Peyer's patch (tissue), 4 donors: ENCODE measurements at regions not wholly inside any gene's neighbourhood (a gene's known extent, or its start where the extent isn't known, plus 50 kb on each side); places are given as distances from the start of the nearest gene placed in this dataset.

ENCODE experiments used
- DNase-seq, 3 donors: peaks; one replicate each; pipeline ENCODE4 v3.0.0-alpha.2; 2017 to 2019
- H3K27ac ChIP-seq, 4 donors: fragments of 200-600 bp; sonication (generic); one replicate each; pipeline ENCODE4 v1.5.1; 2016 to 2019
- H3K27me3 ChIP-seq, 2 donors: fragments of 200-600 bp; sonication (generic); one replicate each; pipeline ENCODE4 v1.5.1; 2019
- H3K36me3 ChIP-seq, 3 donors: fragments of 200-600 bp; sonication (generic); one replicate each; pipeline ENCODE4 v1.5.1; 2016 to 2019
- H3K4me1 ChIP-seq, 4 donors: fragments of 200-600 bp; sonication (generic); one replicate each; pipeline ENCODE4 v1.5.1; 2016 to 2019
- H3K4me3 ChIP-seq, 4 donors: fragments of 200-600 bp; sonication (generic); 1 replicate in 3 of 4; 2 replicates in 1 of 4; pipeline ENCODE4 v1.5.1; 2016 to 2019; ENCODE audit warnings: mild to moderate bottlenecking in 1 of 4
- H3K9me3 ChIP-seq, 4 donors: fragments of 200-600 bp; sonication (generic); one replicate each; pipeline ENCODE4 v1.5.1; 2016 to 2019; ENCODE audit warnings: mild to moderate bottlenecking in 1 of 4
- POLR2A ChIP-seq, 2 donors: fragments of 450-650 bp; IDR thresholded peaks; one replicate each; pipeline ENCODE4 v1.5.1; 2017; ENCODE audit warnings: antibody characterized with exemption in 2 of 2, mild to moderate bottlenecking in 2 of 2, moderate library complexity in 2 of 2
- TF ChIP-seq, protein P1 (sequence below), 6 experiments: fragments of 450-650 bp in 4 of 6; fragments of 200-600 bp in 2 of 6; sonication (generic) in 1 of 6; IDR thresholded peaks; one replicate each; pipeline ENCODE4 v1.5.1; 2017 to 2019; ENCODE audit warnings: antibody characterized with exemption in 6 of 6, mild to moderate bottlenecking in 3 of 6, moderate library complexity in 1 of 6

GRCh38 chr7:131845573-131846314 lies 289.3 kb upstream of the PODXL start:
- no peak for TF ChIP-seq POLR2A (IDR thresholded peaks at IDR 0.05)
- TF ChIP-seq, protein P1, sequence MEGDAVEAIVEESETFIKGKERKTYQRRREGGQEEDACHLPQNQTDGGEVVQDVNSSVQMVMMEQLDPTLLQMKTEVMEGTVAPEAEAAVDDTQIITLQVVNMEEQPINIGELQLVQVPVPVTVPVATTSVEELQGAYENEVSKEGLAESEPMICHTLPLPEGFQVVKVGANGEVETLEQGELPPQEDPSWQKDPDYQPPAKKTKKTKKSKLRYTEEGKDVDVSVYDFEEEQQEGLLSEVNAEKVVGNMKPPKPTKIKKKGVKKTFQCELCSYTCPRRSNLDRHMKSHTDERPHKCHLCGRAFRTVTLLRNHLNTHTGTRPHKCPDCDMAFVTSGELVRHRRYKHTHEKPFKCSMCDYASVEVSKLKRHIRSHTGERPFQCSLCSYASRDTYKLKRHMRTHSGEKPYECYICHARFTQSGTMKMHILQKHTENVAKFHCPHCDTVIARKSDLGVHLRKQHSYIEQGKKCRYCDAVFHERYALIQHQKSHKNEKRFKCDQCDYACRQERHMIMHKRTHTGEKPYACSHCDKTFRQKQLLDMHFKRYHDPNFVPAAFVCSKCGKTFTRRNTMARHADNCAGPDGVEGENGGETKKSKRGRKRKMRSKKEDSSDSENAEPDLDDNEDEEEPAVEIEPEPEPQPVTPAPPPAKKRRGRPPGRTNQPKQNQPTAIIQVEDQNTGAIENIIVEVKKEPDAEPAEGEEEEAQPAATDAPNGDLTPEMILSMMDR (IDR thresholded peaks at IDR 0.05), result no peak
- peaks cover 0 to 9% (median 0%) of the 10 kb centered on the region in 4 donors for H3K4me1 ChIP-seq
- no peak for DNase-seq
- no peak overlapping the region for H3K4me3 ChIP-seq
- no peaks in the 10 kb centered on the region for H3K9me3 ChIP-seq
- H3K27me3 ChIP-seq, result no peaks in the 10 kb centered on the region
- no peaks in the 10 kb centered on the region for H3K36me3 ChIP-seq
- no peak overlapping the region for H3K27ac ChIP-seq

DNA sequence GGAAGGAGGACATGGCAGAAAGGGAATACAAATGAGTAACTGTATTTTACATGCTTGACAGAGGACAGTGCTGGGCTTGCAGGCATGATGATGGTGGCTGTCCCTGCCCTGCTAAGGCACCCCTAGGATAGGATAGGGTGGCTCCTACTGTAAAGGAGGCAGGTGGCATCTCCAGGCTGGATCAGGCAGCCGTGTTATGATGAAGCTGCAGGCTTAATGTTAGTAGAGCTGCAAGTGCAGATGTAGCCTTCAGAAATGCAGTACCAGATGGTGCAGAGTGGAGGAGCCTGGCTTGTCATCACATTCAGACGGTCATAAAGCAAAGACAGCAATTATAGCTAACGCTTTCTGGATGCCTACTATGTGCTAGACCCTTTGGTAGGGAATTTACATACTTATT lies 287.9 kb upstream of the PODXL start:
- no peaks in the 10 kb centered on the region for H3K36me3 ChIP-seq
- DNase-seq, result no peak
- no peak overlapping the region for H3K4me3 ChIP-seq
- no peak overlapping the region for H3K27ac ChIP-seq
- H3K4me1 ChIP-seq, result peaks cover 0 to 9% (median 0%) of the 10 kb centered on the region in 4 donors
- TF ChIP-seq, protein P1 (IDR thresholded peaks at IDR 0.05), result no peak
- no peaks in the 10 kb centered on the region for H3K27me3 ChIP-seq
- H3K9me3 ChIP-seq, result no peaks in the 10 kb centered on the region

DNA sequence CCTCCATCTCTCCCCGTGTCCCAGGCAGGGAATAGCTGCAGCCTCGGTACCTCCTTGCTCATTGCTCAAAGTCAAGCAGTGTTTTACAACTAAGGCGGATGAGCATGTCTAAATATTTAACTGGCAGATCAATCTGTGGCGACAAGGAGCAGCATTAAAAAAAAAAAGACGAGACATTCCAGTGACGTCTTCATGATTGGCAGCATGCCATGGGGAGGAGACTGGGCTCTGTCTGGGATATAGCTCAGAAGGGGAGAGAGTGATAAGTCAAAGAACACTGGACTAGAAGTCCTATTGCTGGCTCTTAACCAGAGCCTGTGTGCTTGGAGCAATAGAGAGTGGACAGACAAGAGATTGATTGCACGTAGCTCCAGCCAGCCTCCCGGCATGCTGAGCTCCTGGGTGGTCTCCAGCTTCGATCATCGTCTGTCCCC lies 287.5 kb upstream of the PODXL start:
- H3K4me1 ChIP-seq, result peaks cover 0 to 9% (median 0%) of the 10 kb centered on the region in 4 donors
- TF ChIP-seq, protein P1 (IDR thresholded peaks at IDR 0.05), result no peak
- TF ChIP-seq POLR2A (IDR thresholded peaks at IDR 0.05), result no peak
- H3K9me3 ChIP-seq, result no peaks in the 10 kb centered on the region
- no peak for DNase-seq
- no peak overlapping the region for H3K27ac ChIP-seq
- no peaks in the 10 kb centered on the region for H3K27me3 ChIP-seq
- no peak overlapping the region for H3K4me3 ChIP-seq
- H3K36me3 ChIP-seq, result no peaks in the 10 kb centered on the region

GRCh38 chr7:131839967-131840690 lies 283.7 kb upstream of the PODXL start:
- TF ChIP-seq, protein P1 (IDR thresholded peaks at IDR 0.05), result no peak
- no peak for TF ChIP-seq POLR2A (IDR thresholded peaks at IDR 0.05)
- H3K4me3 ChIP-seq, result no peak overlapping the region
- H3K27me3 ChIP-seq, result no peaks in the 10 kb centered on the region
- no peak for DNase-seq
- H3K4me1 ChIP-seq, result peaks cover 0 to 9% (median 0%) of the 10 kb centered on the region in 4 donors
- no peaks in the 10 kb centered on the region for H3K9me3 ChIP-seq
- H3K36me3 ChIP-seq, result no peaks in the 10 kb centered on the region
- no peak overlapping the region for H3K27ac ChIP-seq

GRCh38 chr7:131836733-131837132 lies 280.3 kb upstream of the PODXL start:
- Histone ChIP-seq H3K9me3 (no peaks in the 10 kb centered on the region), H3K4me1 (no peaks in the 10 kb centered on the region), H3K36me3 (no peaks in the 10 kb centered on the region), H3K4me3 (no peak overlapping the region), H3K27ac (no peak overlapping the region), H3K27me3 (no peaks in the 10 kb centered on the region)
- no peak for TF ChIP-seq POLR2A (IDR thresholded peaks at IDR 0.05)
- TF ChIP-seq, protein P1 (IDR thresholded peaks at IDR 0.05), result no peak
- no peak for DNase-seq
